ENCODE measurements at regions not wholly inside any gene's neighbourhood (a gene's known extent, or its start where the extent isn't known, plus 50 kb on each side); places are given as distances from the start of the nearest gene placed in this dataset.

DNA sequence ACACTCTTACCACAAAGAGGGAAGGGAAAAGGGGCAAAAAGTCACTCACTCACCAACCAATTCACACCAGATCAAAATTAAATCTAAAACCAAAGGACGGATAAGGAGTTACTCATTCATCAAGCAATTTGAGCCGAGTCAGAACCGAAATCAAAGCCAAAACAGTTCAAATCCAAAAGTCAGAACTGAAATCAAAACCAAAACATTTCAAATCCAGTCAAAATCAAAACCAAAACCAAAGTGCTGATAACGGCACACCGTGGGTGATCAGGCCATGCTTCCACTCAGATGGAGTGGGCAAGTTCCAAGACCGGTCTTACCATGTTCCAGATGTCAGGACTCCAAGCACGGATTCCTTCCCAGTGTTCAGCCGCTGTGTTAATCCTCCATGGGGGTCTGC lies 139.5 kb downstream of the SLC38A6 start:
- Mint-ChIP-seq H3K27me3 (no peaks in the 10 kb centered on the region), H3K36me3 (ENCODE audit: insufficient read depth) (peaks cover 1% of the 10 kb centered on the region), H3K27ac (no peak overlapping the region), H3K4me1 (ENCODE audit: low read depth) (no peaks in the 10 kb centered on the region), H3K4me3 (ENCODE audit: low read depth) (no peak overlapping the region), H3K9me3 (ENCODE audit: low read depth) (peaks cover 13% of the 10 kb centered on the region)
- TF ChIP-seq, protein P1, sequence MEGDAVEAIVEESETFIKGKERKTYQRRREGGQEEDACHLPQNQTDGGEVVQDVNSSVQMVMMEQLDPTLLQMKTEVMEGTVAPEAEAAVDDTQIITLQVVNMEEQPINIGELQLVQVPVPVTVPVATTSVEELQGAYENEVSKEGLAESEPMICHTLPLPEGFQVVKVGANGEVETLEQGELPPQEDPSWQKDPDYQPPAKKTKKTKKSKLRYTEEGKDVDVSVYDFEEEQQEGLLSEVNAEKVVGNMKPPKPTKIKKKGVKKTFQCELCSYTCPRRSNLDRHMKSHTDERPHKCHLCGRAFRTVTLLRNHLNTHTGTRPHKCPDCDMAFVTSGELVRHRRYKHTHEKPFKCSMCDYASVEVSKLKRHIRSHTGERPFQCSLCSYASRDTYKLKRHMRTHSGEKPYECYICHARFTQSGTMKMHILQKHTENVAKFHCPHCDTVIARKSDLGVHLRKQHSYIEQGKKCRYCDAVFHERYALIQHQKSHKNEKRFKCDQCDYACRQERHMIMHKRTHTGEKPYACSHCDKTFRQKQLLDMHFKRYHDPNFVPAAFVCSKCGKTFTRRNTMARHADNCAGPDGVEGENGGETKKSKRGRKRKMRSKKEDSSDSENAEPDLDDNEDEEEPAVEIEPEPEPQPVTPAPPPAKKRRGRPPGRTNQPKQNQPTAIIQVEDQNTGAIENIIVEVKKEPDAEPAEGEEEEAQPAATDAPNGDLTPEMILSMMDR (IDR thresholded peaks at IDR 0.05; ENCODE audit: unreplicated experiment), result no peak
- DNase-seq (ENCODE audit: low spot score, unreplicated experiment), result no peak

DNA sequence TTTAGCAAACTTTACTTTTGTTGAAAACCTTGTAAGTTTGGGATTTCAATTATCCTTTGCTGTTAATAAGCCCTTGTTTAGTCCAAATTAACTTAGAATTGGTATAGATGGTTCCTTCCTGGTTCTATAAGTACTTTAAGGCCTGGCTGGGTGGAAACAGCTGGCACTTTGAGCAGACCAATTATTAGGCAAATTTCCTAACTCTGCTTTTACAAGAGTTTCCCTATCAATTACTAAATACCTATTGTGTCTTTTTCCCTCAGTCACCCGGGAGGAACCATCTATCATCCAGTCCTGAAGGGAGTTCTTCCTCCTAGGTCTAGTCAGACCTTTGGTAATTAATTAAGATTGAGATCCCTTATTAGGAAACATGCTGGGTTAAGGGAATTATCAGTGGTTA lies 138.0 kb downstream of the SLC38A6 start:
- no peak for DNase-seq (ENCODE audit: low spot score, unreplicated experiment)
- TF ChIP-seq, protein P1 (IDR thresholded peaks at IDR 0.05; ENCODE audit: unreplicated experiment), result no peak
- H3K27ac Mint-ChIP-seq, result no peak overlapping the region

DNA sequence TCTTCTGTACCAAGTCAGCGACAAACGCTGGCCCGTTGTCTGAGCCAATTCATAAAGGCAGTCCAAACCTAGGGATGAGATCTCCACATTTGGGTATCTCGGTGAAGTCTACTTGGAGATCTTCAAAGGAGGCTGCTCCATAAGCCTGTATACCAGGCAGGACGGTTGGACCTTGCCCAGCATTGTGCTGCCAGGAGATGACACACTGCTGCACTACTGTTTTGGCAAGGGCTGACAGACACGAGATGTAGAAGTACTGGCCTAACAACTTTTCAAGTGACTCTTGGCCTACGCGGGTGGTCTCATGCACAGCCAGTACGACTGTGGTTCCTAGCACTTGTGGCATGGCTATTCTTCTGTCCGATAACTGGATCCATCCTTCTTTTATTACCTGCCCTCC lies 135.3 kb downstream of the SLC38A6 start:
- no peak overlapping the region for H3K27ac Mint-ChIP-seq
- H3K4me3 Mint-ChIP-seq (ENCODE audit: low read depth), result no peak overlapping the region

More for the DNA sequence above, 138.0 kb downstream of the SLC38A6 start:
- Mint-ChIP-seq H3K9me3 (ENCODE audit: low read depth) (peaks cover 26% of the 10 kb centered on the region), H3K4me1 (ENCODE audit: low read depth) (no peaks in the 10 kb centered on the region), H3K27me3 (no peaks in the 10 kb centered on the region), H3K36me3 (ENCODE audit: insufficient read depth) (peaks cover 6% of the 10 kb centered on the region), H3K4me3 (ENCODE audit: low read depth) (no peak overlapping the region)

DNA sequence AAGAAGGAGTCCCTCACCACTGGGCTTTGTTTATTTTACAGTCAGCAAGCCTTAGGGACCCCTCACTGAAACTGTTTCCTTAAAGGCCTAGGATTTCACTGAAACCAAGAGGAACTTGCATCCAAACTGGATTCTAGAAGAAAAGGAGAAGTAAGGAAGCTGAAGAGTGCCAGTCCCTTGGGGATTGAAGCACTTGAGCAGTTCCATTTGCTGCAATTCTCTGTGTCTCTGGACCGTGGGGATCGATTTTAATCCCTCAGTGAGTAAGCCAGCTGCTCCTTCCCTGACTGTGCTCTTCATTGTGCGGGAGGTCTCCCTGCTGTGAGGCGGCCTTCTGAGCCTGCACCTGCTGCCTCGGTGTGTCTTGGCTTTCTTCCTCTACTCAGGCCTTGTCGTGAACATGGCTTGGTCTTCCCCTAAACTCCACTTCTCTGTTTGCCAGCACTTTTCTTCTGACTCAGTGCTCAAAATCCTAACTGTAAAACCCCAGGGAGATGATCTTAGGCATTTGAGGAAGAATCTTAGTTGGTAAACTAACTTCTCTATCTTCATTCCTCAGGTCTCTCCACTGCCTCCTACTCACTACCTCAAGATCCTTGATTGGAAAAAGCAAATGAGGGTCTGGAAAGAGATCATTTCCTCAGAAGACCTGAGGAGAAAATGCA lies 132.6 kb downstream of the SLC38A6 start:
- peaks cover 5% of the 10 kb centered on the region for H3K36me3 Mint-ChIP-seq (ENCODE audit: insufficient read depth)
- H3K9me3 Mint-ChIP-seq (ENCODE audit: low read depth), result peaks cover 23% of the 10 kb centered on the region
- DNase-seq (ENCODE audit: low spot score, unreplicated experiment), result no peak
- H3K27me3 Mint-ChIP-seq, result peaks cover 2% of the 10 kb centered on the region
- no peak overlapping the region for H3K27ac Mint-ChIP-seq
- TF ChIP-seq, protein P1 (IDR thresholded peaks at IDR 0.05; ENCODE audit: unreplicated experiment), result no peak
- H3K4me1 Mint-ChIP-seq (ENCODE audit: low read depth), result no peaks in the 10 kb centered on the region
- no peak overlapping the region for H3K4me3 Mint-ChIP-seq (ENCODE audit: low read depth)

More for the DNA sequence above, 135.3 kb downstream of the SLC38A6 start:
- peaks cover 6% of the 10 kb centered on the region for H3K36me3 Mint-ChIP-seq (ENCODE audit: insufficient read depth)
- H3K27me3 Mint-ChIP-seq, result no peaks in the 10 kb centered on the region
- TF ChIP-seq, protein P1 (IDR thresholded peaks at IDR 0.05; ENCODE audit: unreplicated experiment), result no peak
- no peaks in the 10 kb centered on the region for H3K4me1 Mint-ChIP-seq (ENCODE audit: low read depth)
- H3K9me3 Mint-ChIP-seq (ENCODE audit: low read depth), result peaks cover 30% of the 10 kb centered on the region
- no peak for DNase-seq (ENCODE audit: low spot score, unreplicated experiment)

DNA sequence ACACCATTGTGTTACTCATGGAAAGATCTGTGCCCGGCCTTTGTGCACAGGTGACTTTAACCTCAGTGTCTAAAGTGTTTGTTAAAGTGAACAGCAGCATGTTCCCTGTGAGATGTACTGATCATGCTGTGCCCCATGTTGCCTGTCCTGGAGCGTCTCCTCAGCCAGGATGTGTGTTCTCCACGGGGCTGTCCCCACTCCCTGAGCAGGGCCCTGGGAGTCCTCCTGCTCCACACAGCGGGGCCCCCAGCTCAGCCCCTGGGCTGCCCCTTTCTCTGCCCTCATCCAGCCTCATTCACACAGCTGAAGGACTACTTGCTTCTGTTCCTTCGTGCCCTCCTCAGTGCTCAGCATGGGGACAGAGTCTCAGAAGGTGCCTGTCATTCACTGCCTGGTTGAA lies 131.5 kb downstream of the SLC38A6 start:
- TF ChIP-seq, protein P1 (IDR thresholded peaks at IDR 0.05; ENCODE audit: unreplicated experiment), result no peak

More for the DNA sequence above, 131.5 kb downstream of the SLC38A6 start:
- no peak overlapping the region for H3K4me3 Mint-ChIP-seq (ENCODE audit: low read depth)
- DNase-seq (ENCODE audit: low spot score, unreplicated experiment), result no peak
- peaks cover 7% of the 10 kb centered on the region for H3K36me3 Mint-ChIP-seq (ENCODE audit: insufficient read depth)
- peaks cover 2% of the 10 kb centered on the region for H3K27me3 Mint-ChIP-seq
- H3K9me3 Mint-ChIP-seq (ENCODE audit: low read depth), result peaks cover 22% of the 10 kb centered on the region
- H3K27ac Mint-ChIP-seq, result no peak overlapping the region
- H3K4me1 Mint-ChIP-seq (ENCODE audit: low read depth), result no peaks in the 10 kb centered on the region

Data from progenitor cell of endocrine pancreas (in vitro differentiated cells).